ENCODE measurements at regions not wholly inside any gene's neighbourhood (a gene's known extent, or its start where the extent isn't known, plus 50 kb on each side); places are given as distances from the start of the nearest gene placed in this dataset.
A peak's percentile ranks its signal among the peaks of the same experiment; 100 is the strongest.

- in situ Hi-C loops (cut with HindIII; ENCODE audit: low pct_unique_long_range_greater_than_20kb, low sequenced_read_pairs), result no loop called here
- no peak for DNase-seq (ENCODE audit: low read depth, low spot score)
Measured at GRCh38 chr11:106410902-106411301, 333.4 kb downstream of the AASDHPPT start.

GRCh38 chr11:106413222-106413621, 335.8 kb downstream of the AASDHPPT start:
- no peak for DNase-seq (ENCODE audit: low read depth, low spot score)
- in situ Hi-C loops (cut with HindIII; ENCODE audit: low pct_unique_long_range_greater_than_20kb, low sequenced_read_pairs), result no loop called here

- peak; percentile 8 for DNase-seq (ENCODE audit: low read depth, low spot score)
- in situ Hi-C loops (cut with HindIII; ENCODE audit: low pct_unique_long_range_greater_than_20kb, low sequenced_read_pairs), result no loop called here
Measured at GRCh38 chr11:106415510-106415909, 338.0 kb downstream of the AASDHPPT start.

GRCh38 chr11:106418791-106419190, 341.3 kb downstream of the AASDHPPT start:
- DNase-seq (ENCODE audit: low read depth, low spot score), result no peak
- in situ Hi-C loops (cut with HindIII; ENCODE audit: low pct_unique_long_range_greater_than_20kb, low sequenced_read_pairs), result no loop called here

GRCh38 chr11:106420048-106420665, 342.7 kb downstream of the AASDHPPT start:
- DNase-seq (ENCODE audit: low read depth, low spot score), result no peak
- in situ Hi-C loops (cut with HindIII; ENCODE audit: low pct_unique_long_range_greater_than_20kb, low sequenced_read_pairs), result no loop called here

GRCh38 chr11:106420686-106421085, 343.2 kb downstream of the AASDHPPT start:
- DNase-seq (ENCODE audit: low read depth, low spot score), result no peak
- in situ Hi-C loops (cut with HindIII; ENCODE audit: low pct_unique_long_range_greater_than_20kb, low sequenced_read_pairs), result no loop called here

GRCh38 chr11:106421676-106422292, 344.3 kb downstream of the AASDHPPT start:
- in situ Hi-C loops (cut with HindIII; ENCODE audit: low pct_unique_long_range_greater_than_20kb, low sequenced_read_pairs), result no loop called here

GRCh38 chr11:106422583-106422982, 345.1 kb downstream of the AASDHPPT start:
- no peak for DNase-seq (ENCODE audit: low read depth, low spot score)
- in situ Hi-C loops (cut with HindIII; ENCODE audit: low pct_unique_long_range_greater_than_20kb, low sequenced_read_pairs), result no loop called here

More at GRCh38 chr11:106421676-106422292, 344.3 kb downstream of the AASDHPPT start:
- no peak for DNase-seq (ENCODE audit: low read depth, low spot score)

GRCh38 chr11:106424111-106424510, 346.6 kb downstream of the AASDHPPT start:
- in situ Hi-C loops (cut with HindIII; ENCODE audit: low pct_unique_long_range_greater_than_20kb, low sequenced_read_pairs), result no loop called here
- DNase-seq (ENCODE audit: low read depth, low spot score), result no peak

- DNase-seq (ENCODE audit: low read depth, low spot score), result no peak
- in situ Hi-C loops (cut with HindIII; ENCODE audit: low pct_unique_long_range_greater_than_20kb, low sequenced_read_pairs), result no loop called here
Measured at GRCh38 chr11:106425819-106426218, 348.4 kb downstream of the AASDHPPT start.

- in situ Hi-C loops (cut with HindIII; ENCODE audit: low pct_unique_long_range_greater_than_20kb, low sequenced_read_pairs), result no loop called here
- DNase-seq (ENCODE audit: low read depth, low spot score), result no peak
Measured at GRCh38 chr11:106426696-106427095, 349.2 kb downstream of the AASDHPPT start.

GRCh38 chr11:106427736-106428135, 350.3 kb downstream of the AASDHPPT start:
- in situ Hi-C loops (cut with HindIII; ENCODE audit: low pct_unique_long_range_greater_than_20kb, low sequenced_read_pairs), result no loop called here
- DNase-seq (ENCODE audit: low read depth, low spot score), result no peak

GRCh38 chr11:106442032-106442431, 364.6 kb downstream of the AASDHPPT start:
- in situ Hi-C loops (cut with HindIII; ENCODE audit: low pct_unique_long_range_greater_than_20kb, low sequenced_read_pairs), result no loop called here

GRCh38 chr11:106446302-106446701, 368.8 kb downstream of the AASDHPPT start:
- no peak for DNase-seq (ENCODE audit: low read depth, low spot score)
- in situ Hi-C loops (cut with HindIII; ENCODE audit: low pct_unique_long_range_greater_than_20kb, low sequenced_read_pairs), result no loop called here

More at GRCh38 chr11:106442032-106442431, 364.6 kb downstream of the AASDHPPT start:
- DNase-seq (ENCODE audit: low read depth, low spot score), result no peak

GRCh38 chr11:106446955-106447354, 369.5 kb downstream of the AASDHPPT start:
- in situ Hi-C loops (cut with HindIII; ENCODE audit: low pct_unique_long_range_greater_than_20kb, low sequenced_read_pairs), result no loop called here
- DNase-seq (ENCODE audit: low read depth, low spot score), result no peak

- in situ Hi-C loops (cut with HindIII; ENCODE audit: low pct_unique_long_range_greater_than_20kb, low sequenced_read_pairs), result no loop called here
- no peak for DNase-seq (ENCODE audit: low read depth, low spot score)
Measured at GRCh38 chr11:106447631-106448191, 370.2 kb downstream of the AASDHPPT start.

- no peak for DNase-seq (ENCODE audit: low read depth, low spot score)
- in situ Hi-C loops (cut with HindIII; ENCODE audit: low pct_unique_long_range_greater_than_20kb, low sequenced_read_pairs), result no loop called here
Measured at GRCh38 chr11:106449763-106450162, 372.3 kb downstream of the AASDHPPT start.

- in situ Hi-C loops (cut with HindIII; ENCODE audit: low pct_unique_long_range_greater_than_20kb, low sequenced_read_pairs), result no loop called here
- DNase-seq (ENCODE audit: low read depth, low spot score), result no peak
Measured at GRCh38 chr11:106451228-106451922, 373.9 kb downstream of the AASDHPPT start.

GRCh38 chr11:106456647-106457046, 379.2 kb downstream of the AASDHPPT start:
- in situ Hi-C loops (cut with HindIII; ENCODE audit: low pct_unique_long_range_greater_than_20kb, low sequenced_read_pairs), result no loop called here
- no peak for DNase-seq (ENCODE audit: low read depth, low spot score)
